ENCODE measurements at regions not wholly inside any gene's neighbourhood (a gene's known extent, or its start where the extent isn't known, plus 50 kb on each side); places are given as distances from the start of the nearest gene placed in this dataset.
"Not testable (repeated sequence)": the region's sequence is repeated elsewhere in the genome, so short reads cannot be mapped to it uniquely, and the experiment has no call there.

DNA sequence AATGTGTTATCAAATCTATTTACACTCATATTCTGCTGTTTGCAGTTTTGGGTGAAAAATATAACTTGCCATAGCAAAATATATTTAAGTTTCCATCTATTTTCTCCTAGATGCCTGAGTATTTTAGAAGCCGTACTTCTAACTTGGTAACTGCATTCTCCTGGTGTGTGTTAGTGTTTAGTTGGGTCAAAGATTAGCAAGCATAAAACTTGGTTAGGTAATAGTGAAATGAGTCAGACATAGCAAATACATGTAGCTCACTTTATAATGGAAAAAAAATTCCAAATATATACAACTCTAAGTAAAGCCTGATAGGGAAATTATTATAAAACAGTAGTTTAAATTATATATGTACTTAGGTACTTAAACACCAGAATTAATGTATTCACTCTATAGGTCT lies 640.7 kb upstream of the ST8SIA4 start:
- TF ChIP-seq, protein P1, sequence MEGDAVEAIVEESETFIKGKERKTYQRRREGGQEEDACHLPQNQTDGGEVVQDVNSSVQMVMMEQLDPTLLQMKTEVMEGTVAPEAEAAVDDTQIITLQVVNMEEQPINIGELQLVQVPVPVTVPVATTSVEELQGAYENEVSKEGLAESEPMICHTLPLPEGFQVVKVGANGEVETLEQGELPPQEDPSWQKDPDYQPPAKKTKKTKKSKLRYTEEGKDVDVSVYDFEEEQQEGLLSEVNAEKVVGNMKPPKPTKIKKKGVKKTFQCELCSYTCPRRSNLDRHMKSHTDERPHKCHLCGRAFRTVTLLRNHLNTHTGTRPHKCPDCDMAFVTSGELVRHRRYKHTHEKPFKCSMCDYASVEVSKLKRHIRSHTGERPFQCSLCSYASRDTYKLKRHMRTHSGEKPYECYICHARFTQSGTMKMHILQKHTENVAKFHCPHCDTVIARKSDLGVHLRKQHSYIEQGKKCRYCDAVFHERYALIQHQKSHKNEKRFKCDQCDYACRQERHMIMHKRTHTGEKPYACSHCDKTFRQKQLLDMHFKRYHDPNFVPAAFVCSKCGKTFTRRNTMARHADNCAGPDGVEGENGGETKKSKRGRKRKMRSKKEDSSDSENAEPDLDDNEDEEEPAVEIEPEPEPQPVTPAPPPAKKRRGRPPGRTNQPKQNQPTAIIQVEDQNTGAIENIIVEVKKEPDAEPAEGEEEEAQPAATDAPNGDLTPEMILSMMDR (IDR thresholded peaks at IDR 0.05; ENCODE audit: insufficient read depth, low read depth, low read length, missing control alignments): no peak
- DNase-seq (ENCODE audit: low read depth): peak; percentile 15
- H3K4me3 ChIP-seq (ENCODE audit: low read length): no peak overlapping the region

DNA sequence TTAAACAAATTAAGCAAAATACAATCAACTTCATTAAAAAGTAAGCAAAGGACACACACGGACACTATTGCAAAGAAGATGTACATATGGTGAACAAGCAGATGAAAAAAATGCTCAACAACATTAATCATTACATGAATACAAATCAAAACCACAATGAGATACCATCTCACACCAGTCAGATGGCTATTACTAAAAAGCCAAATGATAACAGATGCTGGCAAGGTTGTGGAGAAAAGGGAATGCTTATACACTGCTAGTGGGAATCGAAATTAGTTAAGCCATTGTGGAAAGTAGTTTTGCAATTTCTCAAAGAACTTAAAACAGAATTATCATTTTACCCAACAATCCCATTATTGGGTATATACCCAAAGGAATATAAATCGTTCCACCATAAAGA lies 636.2 kb upstream of the ST8SIA4 start:
- no peak for DNase-seq (ENCODE audit: low read depth)
- no peak overlapping the region for H3K4me3 ChIP-seq (ENCODE audit: low read length)
- TF ChIP-seq, protein P1 (IDR thresholded peaks at IDR 0.05; ENCODE audit: insufficient read depth, low read depth, low read length, missing control alignments): no peak

DNA sequence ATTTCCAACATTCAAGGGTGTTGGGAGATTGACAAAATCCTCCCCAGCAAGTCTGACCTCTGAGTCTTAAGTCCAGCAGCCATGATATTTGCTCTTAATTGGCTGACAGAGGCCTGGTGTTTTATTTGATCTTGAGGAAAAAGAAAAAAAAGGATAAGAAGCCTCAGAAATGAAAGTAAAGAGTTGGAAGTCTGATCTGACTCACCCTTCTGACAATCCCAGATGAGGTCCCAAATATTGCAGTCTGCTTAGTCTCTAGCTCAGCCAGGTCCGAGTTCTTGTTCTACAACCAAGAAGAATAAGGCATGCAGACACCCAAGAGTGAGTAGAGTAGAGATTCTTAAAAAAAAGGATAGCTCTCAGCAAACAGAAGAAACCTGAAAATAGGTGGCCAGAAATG lies 632.5 kb upstream of the ST8SIA4 start:
- TF ChIP-seq, protein P1 (IDR thresholded peaks at IDR 0.05; ENCODE audit: insufficient read depth, low read depth, low read length, missing control alignments): no peak
- no peak for DNase-seq (ENCODE audit: low read depth)
- no peak overlapping the region for H3K4me3 ChIP-seq (ENCODE audit: low read length)

DNA sequence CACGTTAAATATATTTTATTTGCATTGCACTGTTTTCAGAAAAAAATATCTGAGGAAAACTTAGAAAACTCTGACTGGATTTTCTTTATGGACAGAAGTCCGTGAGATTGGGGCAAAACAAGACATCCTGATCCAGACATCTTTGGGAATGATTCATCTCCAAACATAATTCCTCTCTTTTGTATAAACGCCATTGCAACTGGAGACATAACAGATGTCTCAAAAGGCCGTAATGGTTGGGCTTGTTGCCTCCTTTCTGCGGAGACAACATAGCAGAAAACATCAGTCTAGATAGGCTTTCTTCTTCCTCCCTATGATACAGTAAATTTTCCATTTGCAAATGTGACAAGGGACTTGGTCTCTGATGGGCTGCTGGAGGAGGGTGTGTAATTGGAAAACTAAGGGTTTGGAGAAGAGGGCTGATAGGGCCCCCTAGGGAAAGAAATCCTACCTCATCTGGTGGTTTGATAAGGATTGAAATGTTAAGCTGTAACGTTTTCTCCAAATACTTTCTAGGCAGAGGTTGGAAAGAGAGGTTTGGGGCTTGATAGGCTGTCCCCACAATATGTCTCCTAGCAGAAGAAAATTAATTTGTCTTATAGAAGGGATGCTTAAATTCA lies 631.5 kb upstream of the ST8SIA4 start:
- DNase-seq (ENCODE audit: low read depth): no peak
- no peak overlapping the region for H3K4me3 ChIP-seq (ENCODE audit: low read length)
- TF ChIP-seq, protein P1 (IDR thresholded peaks at IDR 0.05; ENCODE audit: insufficient read depth, low read depth, low read length, missing control alignments): no peak

DNA sequence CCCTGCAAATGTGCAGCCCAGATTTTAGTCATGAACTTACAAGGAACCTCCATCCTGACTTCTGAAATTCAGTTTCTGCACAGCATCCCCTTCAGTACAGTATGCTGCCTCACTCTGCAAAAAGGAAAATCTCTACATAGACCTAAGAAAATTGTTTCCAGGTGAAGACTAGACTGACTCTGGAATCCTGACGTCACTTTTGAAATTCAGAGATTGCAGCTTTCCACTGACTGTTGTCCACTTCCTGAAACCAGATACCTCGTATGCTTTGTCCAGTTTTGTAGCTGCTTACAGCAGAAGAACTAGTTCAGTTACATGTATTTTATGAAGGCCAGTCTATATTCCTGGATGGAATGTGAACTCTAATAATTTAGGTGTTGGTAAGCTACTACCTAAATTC lies 629.3 kb upstream of the ST8SIA4 start:
- H3K4me3 ChIP-seq (ENCODE audit: low read length): no peak overlapping the region
- no peak for DNase-seq (ENCODE audit: low read depth)
- TF ChIP-seq, protein P1 (IDR thresholded peaks at IDR 0.05; ENCODE audit: insufficient read depth, low read depth, low read length, missing control alignments): no peak

DNA sequence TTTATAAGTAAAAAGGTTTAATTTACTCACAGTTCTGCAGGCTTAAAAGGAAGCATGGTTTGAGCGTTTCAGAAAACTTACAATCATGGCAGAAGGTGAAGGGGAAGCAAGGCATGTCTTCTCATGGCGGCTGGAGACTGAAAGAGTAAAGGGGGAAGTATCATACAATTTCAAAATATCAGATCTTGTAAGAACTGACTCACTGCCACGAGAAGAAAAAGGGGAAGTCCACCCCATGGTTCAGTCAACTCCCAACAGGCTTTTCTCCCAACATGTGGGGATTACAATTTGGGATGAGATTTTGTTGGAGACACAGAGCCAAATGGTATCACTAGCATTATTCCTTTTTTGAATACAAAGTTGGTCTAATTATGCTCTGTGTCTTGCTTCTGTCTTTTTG lies 627.9 kb upstream of the ST8SIA4 start:
- no peak for DNase-seq (ENCODE audit: low read depth)
- TF ChIP-seq, protein P1 (IDR thresholded peaks at IDR 0.05; ENCODE audit: insufficient read depth, low read depth, low read length, missing control alignments): no peak

DNA sequence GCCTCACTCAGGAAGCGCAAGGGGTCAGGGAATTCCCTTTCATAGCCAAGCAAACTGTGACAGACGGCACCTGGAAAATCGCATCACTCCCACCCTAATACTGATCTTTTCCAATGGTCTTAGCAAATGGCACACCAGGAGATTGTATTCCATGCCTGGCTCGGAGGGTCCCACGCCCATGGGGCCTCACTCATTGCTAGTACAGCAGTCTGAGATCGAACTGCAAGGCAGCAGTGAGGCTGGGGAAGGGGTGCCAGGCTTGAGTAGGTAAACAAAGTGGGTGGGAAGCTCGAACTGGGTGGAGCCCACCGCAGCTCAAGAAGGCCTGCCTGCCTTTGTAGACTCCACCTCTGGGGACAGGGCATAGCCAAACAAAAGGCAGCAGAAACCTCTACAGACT lies 626.0 kb upstream of the ST8SIA4 start:
- not testable (repeated sequence) for H3K4me3 ChIP-seq (ENCODE audit: low read length); DNase-seq (ENCODE audit: low read depth)

More for the DNA sequence above, 627.9 kb upstream of the ST8SIA4 start:
- no peak overlapping the region for H3K4me3 ChIP-seq (ENCODE audit: low read length)
